Activated T-helper 2 cell treated with anti-CD3 and anti-CD28 coated beads, Interferon-gamma antibody, Interleukin-2, Interleukin-4, amounts not matched to agents 10 μg/mL and 5 μg/mL and 100 μg/mL, durations not matched to agents 14 hours and 24 hours and 36 hours (primary cell): ENCODE measurements at regions not wholly inside any gene's neighbourhood (a gene's known extent, or its start where the extent isn't known, plus 50 kb on each side); places are given as distances from the start of the nearest gene placed in this dataset.

Experiments
- DNase-seq: peaks from one replicate; pipeline ENCODE4 v3.0.0; 2021; ENCODE audit warnings: low spot score
- H3K27ac Mint-ChIP-seq: one replicate; pipeline ENCODE4 v1.8.0; 2021; ENCODE audit warnings: mixed read lengths
- H3K27me3 Mint-ChIP-seq: one replicate; pipeline ENCODE4 v1.8.0; 2021; ENCODE audit warnings: low read depth, mixed read lengths
- H3K36me3 Mint-ChIP-seq: one replicate; pipeline ENCODE4 v1.8.0; 2021; ENCODE audit warnings: low read depth, mixed read lengths
- H3K4me1 Mint-ChIP-seq: one replicate; pipeline ENCODE4 v1.8.0; 2021; ENCODE audit warnings: low read depth, mixed read lengths
- H3K4me3 Mint-ChIP-seq: one replicate; pipeline ENCODE4 v1.8.0; 2021; ENCODE audit warnings: low read depth, mild to moderate bottlenecking, moderate library complexity, mixed read lengths
- H3K9me3 Mint-ChIP-seq: one replicate; pipeline ENCODE4 v1.8.0; 2021; ENCODE audit warnings: mixed read lengths
- intact Hi-C: fragments of 100-400 bp; cut with micrococcal nuclease; formaldehyde crosslinking; loops from one replicate; pipeline ENCODE4 v1.15.1; 2023

GRCh38 chr5:56616454-56617160 lies 198.7 kb upstream of the MAP3K1 start:
- no peak for DNase-seq
- Mint-ChIP-seq H3K9me3 (peaks cover 51% of the 10 kb centered on the region), H3K4me3 (no peak overlapping the region), H3K4me1 (peaks cover 49% of the 10 kb centered on the region), H3K27me3 (no peaks in the 10 kb centered on the region), H3K36me3 (peaks cover 47% of the 10 kb centered on the region), H3K27ac (no peak overlapping the region)
- intact Hi-C loops: loop anchor here (10.0 kb wide), 1 partner anchor 342 kb away; no protein-coding TSS in a partner anchor

GRCh38 chr5:56615361-56616153 lies 199.8 kb upstream of the MAP3K1 start:
- H3K4me1 Mint-ChIP-seq: peaks cover 60% of the 10 kb centered on the region

GRCh38 chr5:56612759-56613158 lies 202.6 kb upstream of the MAP3K1 start:
- peak; percentile 23 for DNase-seq
- intact Hi-C loops: loop anchor here (5.0 to 10.0 kb wide), 5 partner anchors 45 to 338 kb away; partner anchors contain the start of gene MAP3K1
- Mint-ChIP-seq H3K27ac (peak overlapping the region; percentile 69), H3K9me3 (peaks cover 35% of the 10 kb centered on the region), H3K36me3 (peaks cover 38% of the 10 kb centered on the region), H3K27me3 (no peaks in the 10 kb centered on the region), H3K4me3 (peak overlapping the region; percentile 34), H3K4me1 (peaks cover 79% of the 10 kb centered on the region)

More at GRCh38 chr5:56615361-56616153, 199.8 kb upstream of the MAP3K1 start:
- intact Hi-C loops: loop anchor here (10.0 kb wide), 1 partner anchor 341 kb away; no protein-coding TSS in a partner anchor
- peaks cover 49% of the 10 kb centered on the region for H3K36me3 Mint-ChIP-seq
- peaks cover 53% of the 10 kb centered on the region for H3K9me3 Mint-ChIP-seq
- H3K4me3 Mint-ChIP-seq: no peak overlapping the region
- DNase-seq: no peak
- H3K27me3 Mint-ChIP-seq: no peaks in the 10 kb centered on the region
- no peak overlapping the region for H3K27ac Mint-ChIP-seq

- no peak for DNase-seq
- Mint-ChIP-seq H3K4me1 (peaks cover 83% of the 10 kb centered on the region), H3K27me3 (no peaks in the 10 kb centered on the region), H3K27ac (peak overlapping the region; percentile 69), H3K36me3 (peaks cover 38% of the 10 kb centered on the region), H3K9me3 (peaks cover 33% of the 10 kb centered on the region), H3K4me3 (peak overlapping the region; percentile 34)
- intact Hi-C loops: loop anchor here (5.0 to 10.0 kb wide), 5 partner anchors 45 to 338 kb away; partner anchors contain the start of gene MAP3K1
These were observed 203.0 kb upstream of the MAP3K1 start for GRCh38 chr5:56612353-56612752.

- Mint-ChIP-seq H3K4me1 (peaks cover 83% of the 10 kb centered on the region), H3K36me3 (peaks cover 28% of the 10 kb centered on the region), H3K27me3 (no peaks in the 10 kb centered on the region), H3K27ac (peak overlapping the region; percentile 35), H3K9me3 (peaks cover 24% of the 10 kb centered on the region), H3K4me3 (peak overlapping the region; percentile 41)
- intact Hi-C loops: loop anchor here (1.0 to 10.0 kb wide), 8 partner anchors 23 to 335 kb away; partner anchors contain the start of gene MAP3K1
- DNase-seq: peak; percentile 43
These were observed 205.2 kb upstream of the MAP3K1 start for GRCh38 chr5:56610093-56610698.

- Mint-ChIP-seq H3K27ac (no peak overlapping the region), H3K4me1 (peaks cover 70% of the 10 kb centered on the region), H3K36me3 (peaks cover 25% of the 10 kb centered on the region), H3K27me3 (no peaks in the 10 kb centered on the region), H3K4me3 (no peak overlapping the region), H3K9me3 (peaks cover 18% of the 10 kb centered on the region)
- DNase-seq: no peak
- intact Hi-C loops: no loop called here
These were observed 207.0 kb upstream of the MAP3K1 start for GRCh38 chr5:56608217-56608925.

- Mint-ChIP-seq H3K4me3 (no peak overlapping the region), H3K36me3 (peaks cover 21% of the 10 kb centered on the region), H3K27ac (no peak overlapping the region), H3K27me3 (no peaks in the 10 kb centered on the region), H3K9me3 (peaks cover 18% of the 10 kb centered on the region), H3K4me1 (peaks cover 67% of the 10 kb centered on the region)
- no peak for DNase-seq
- intact Hi-C loops: no loop called here
These were observed 207.8 kb upstream of the MAP3K1 start for GRCh38 chr5:56607551-56607950.

GRCh38 chr5:56607074-56607473 lies 208.3 kb upstream of the MAP3K1 start:
- Mint-ChIP-seq H3K27ac (no peak overlapping the region), H3K9me3 (peaks cover 18% of the 10 kb centered on the region), H3K27me3 (no peaks in the 10 kb centered on the region), H3K4me3 (no peak overlapping the region), H3K4me1 (peaks cover 65% of the 10 kb centered on the region), H3K36me3 (peaks cover 20% of the 10 kb centered on the region)
- intact Hi-C loops: no loop called here
- DNase-seq: no peak

- H3K27me3 Mint-ChIP-seq: no peaks in the 10 kb centered on the region
- H3K4me1 Mint-ChIP-seq: peaks cover 65% of the 10 kb centered on the region
- intact Hi-C loops: no loop called here
These were observed 209.2 kb upstream of the MAP3K1 start for GRCh38 chr5:56606192-56606591.

GRCh38 chr5:56605231-56605630 lies 210.1 kb upstream of the MAP3K1 start:
- H3K4me1 Mint-ChIP-seq: peaks cover 58% of the 10 kb centered on the region
- H3K27ac Mint-ChIP-seq: no peak overlapping the region
- no peak for DNase-seq
- H3K9me3 Mint-ChIP-seq: peaks cover under 1% of the 10 kb centered on the region
- no peak overlapping the region for H3K4me3 Mint-ChIP-seq
- intact Hi-C loops: no loop called here
- H3K36me3 Mint-ChIP-seq: peaks cover 3% of the 10 kb centered on the region
- no peaks in the 10 kb centered on the region for H3K27me3 Mint-ChIP-seq

More at GRCh38 chr5:56606192-56606591, 209.2 kb upstream of the MAP3K1 start:
- DNase-seq: no peak
- Mint-ChIP-seq H3K9me3 (peaks cover 10% of the 10 kb centered on the region), H3K4me3 (no peak overlapping the region), H3K36me3 (peaks cover 12% of the 10 kb centered on the region), H3K27ac (no peak overlapping the region)

GRCh38 chr5:56601641-56602071 lies 213.7 kb upstream of the MAP3K1 start:
- Mint-ChIP-seq H3K27ac (no peak overlapping the region), H3K27me3 (no peaks in the 10 kb centered on the region), H3K4me1 (peaks cover 40% of the 10 kb centered on the region), H3K36me3 (peaks cover 3% of the 10 kb centered on the region), H3K4me3 (no peak overlapping the region), H3K9me3 (no peaks in the 10 kb centered on the region)
- intact Hi-C loops: no loop called here
- DNase-seq: no peak

- H3K9me3 Mint-ChIP-seq: no peaks in the 10 kb centered on the region
- DNase-seq: no peak
- H3K27ac Mint-ChIP-seq: no peak overlapping the region
- intact Hi-C loops: no loop called here
- no peak overlapping the region for H3K4me3 Mint-ChIP-seq
- H3K36me3 Mint-ChIP-seq: no peaks in the 10 kb centered on the region
- peaks cover 31% of the 10 kb centered on the region for H3K4me1 Mint-ChIP-seq
- peaks cover under 1% of the 10 kb centered on the region for H3K27me3 Mint-ChIP-seq
These were observed 216.4 kb upstream of the MAP3K1 start for GRCh38 chr5:56598941-56599340.
